ENCODE measurements at regions not wholly inside any gene's neighbourhood (a gene's known extent, or its start where the extent isn't known, plus 50 kb on each side); places are given as distances from the start of the nearest gene placed in this dataset.
"Not testable (repeated sequence)": the region's sequence is repeated elsewhere in the genome, so short reads cannot be mapped to it uniquely, and the experiment has no call there.

GRCh38 chr1:238608144-238608543 lies 717.4 kb upstream of the ZP4 start:
- Histone ChIP-seq H3K36me3 (ENCODE audit: control insufficient read depth, insufficient read depth, low read length) (no peaks in the 10 kb centered on the region), H3K4me3 (ENCODE audit: low read depth, low read length) (no peak overlapping the region), H3K27me3 (ENCODE audit: control insufficient read depth, insufficient read depth, low read length) (no peaks in the 10 kb centered on the region)
- FAIRE-seq (no peak), DNase-seq (ENCODE audit: low read depth) (no peak)
- TF ChIP-seq CTCF (IDR thresholded peaks at IDR 0.05; ENCODE audit: insufficient read depth, low read length, severe bottlenecking): no peak

- DNase-seq (ENCODE audit: low read depth) (peak; percentile 26), FAIRE-seq (no peak)
- no peaks in the 10 kb centered on the region for H3K27me3 ChIP-seq (ENCODE audit: control insufficient read depth, insufficient read depth, low read length)
- no peak for TF ChIP-seq CTCF (IDR thresholded peaks at IDR 0.05; ENCODE audit: insufficient read depth, low read length, severe bottlenecking)
- no peaks in the 10 kb centered on the region for H3K36me3 ChIP-seq (ENCODE audit: control insufficient read depth, insufficient read depth, low read length)
- H3K4me3 ChIP-seq (ENCODE audit: low read depth, low read length): no peak overlapping the region
Observed at GRCh38 chr1:238606896-238607295, 716.2 kb upstream of the ZP4 start.

GRCh38 chr1:238606457-238606856 lies 715.7 kb upstream of the ZP4 start:
- H3K36me3 ChIP-seq (ENCODE audit: control insufficient read depth, insufficient read depth, low read length): no peaks in the 10 kb centered on the region
- FAIRE-seq: no peak
- no peak for DNase-seq (ENCODE audit: low read depth)
- H3K4me3 ChIP-seq (ENCODE audit: low read depth, low read length): no peak overlapping the region
- no peaks in the 10 kb centered on the region for H3K27me3 ChIP-seq (ENCODE audit: control insufficient read depth, insufficient read depth, low read length)
- TF ChIP-seq CTCF (IDR thresholded peaks at IDR 0.05; ENCODE audit: insufficient read depth, low read length, severe bottlenecking): no peak

- TF ChIP-seq CTCF (IDR thresholded peaks at IDR 0.05; ENCODE audit: insufficient read depth, low read length, severe bottlenecking): no peak
- no peaks in the 10 kb centered on the region for H3K36me3 ChIP-seq (ENCODE audit: control insufficient read depth, insufficient read depth, low read length)
- FAIRE-seq: peak; percentile 88
- DNase-seq (ENCODE audit: low read depth): no peak
- no peak overlapping the region for H3K4me3 ChIP-seq (ENCODE audit: low read depth, low read length)
- H3K27me3 ChIP-seq (ENCODE audit: control insufficient read depth, insufficient read depth, low read length): no peaks in the 10 kb centered on the region
Observed at GRCh38 chr1:238604357-238604756, 713.6 kb upstream of the ZP4 start.

GRCh38 chr1:238601604-238602003 lies 710.9 kb upstream of the ZP4 start:
- not testable (repeated sequence) for H3K36me3 ChIP-seq (ENCODE audit: control insufficient read depth, insufficient read depth, low read length); DNase-seq (ENCODE audit: low read depth); H3K27me3 ChIP-seq (ENCODE audit: control insufficient read depth, insufficient read depth, low read length); H3K4me3 ChIP-seq (ENCODE audit: low read depth, low read length)
- FAIRE-seq: peak; percentile 75

GRCh38 chr1:238596703-238597102 lies 706.0 kb upstream of the ZP4 start:
- H3K36me3 ChIP-seq (ENCODE audit: control insufficient read depth, insufficient read depth, low read length): no peaks in the 10 kb centered on the region
- H3K4me3 ChIP-seq (ENCODE audit: low read depth, low read length): no peak overlapping the region
- no peak for DNase-seq (ENCODE audit: low read depth)
- no peaks in the 10 kb centered on the region for H3K27me3 ChIP-seq (ENCODE audit: control insufficient read depth, insufficient read depth, low read length)
- TF ChIP-seq CTCF (IDR thresholded peaks at IDR 0.05; ENCODE audit: insufficient read depth, low read length, severe bottlenecking): no peak
- FAIRE-seq: no peak
